WTC11 (cell line): ENCODE measurements at regions not wholly inside any gene's neighbourhood (a gene's known extent, or its start where the extent isn't known, plus 50 kb on each side); places are given as distances from the start of the nearest gene placed in this dataset.

Experiments
- ATAC-seq: fragments of 200-7000 bp; cut with Tn5 transposase; 2 replicates; pipeline ENCODE4 v1.10.0; 2021; ENCODE audit warnings: mild to moderate bottlenecking, moderate library complexity
- CTCF ChIA-PET: fragments of 300-600 bp; sonication (Branson Sonifier 250); formaldehyde crosslinking; loops from one replicate; lab custom pipeline; 2021; ENCODE audit warnings: antibody characterized with exemption; lab: Charles Lee
- POLR2A ChIA-PET: fragments of 350-600 bp; sonication (Branson Sonifier 250); formaldehyde crosslinking; loops from one replicate; lab custom pipeline; 2021; ENCODE audit warnings: antibody characterized with exemption; lab: Charles Lee
- DNase-seq: peaks from one replicate; pipeline ENCODE4 v3.0.0; 2021; ENCODE audit warnings: low spot score
- H3K27ac Mint-ChIP-seq: 2 replicates; pipeline ENCODE4 v1.8.0; 2021; ENCODE audit warnings: mixed read lengths
- H3K27me3 Mint-ChIP-seq: 2 replicates; pipeline ENCODE4 v1.8.0; 2021; ENCODE audit warnings: low read depth, mild to moderate bottlenecking, moderate library complexity, mixed read lengths
- H3K36me3 Mint-ChIP-seq: 2 replicates; pipeline ENCODE4 v1.8.0; 2021; ENCODE audit warnings: mixed read lengths
- H3K4me1 Mint-ChIP-seq: 2 replicates; pipeline ENCODE4 v1.8.0; 2022; ENCODE audit warnings: mixed read lengths
- H3K4me3 Mint-ChIP-seq: 2 replicates; pipeline ENCODE4 v1.8.0; 2021; ENCODE audit warnings: mild to moderate bottlenecking, moderate library complexity, mixed read lengths
- H3K9me3 Mint-ChIP-seq: 2 replicates; pipeline ENCODE4 v1.8.0; 2021; ENCODE audit warnings: mixed read lengths
- AFF4 ChIP-seq: sonication (generic); formaldehyde crosslinking; IDR thresholded peaks from 2 replicates; pipeline ENCODE4 v1.8.1; 2023; ENCODE audit warnings: mild to moderate bottlenecking, missing genetic modification reagents, borderline replicate concordance
- AR ChIP-seq: fragments of 250-450 bp; sonication (Bioruptor Pico); IDR thresholded peaks from 2 replicates; pipeline ENCODE4 v1.9.0; 2021; ENCODE audit warnings: mild to moderate bottlenecking
- ATF1 ChIP-seq: sonication (generic); formaldehyde crosslinking; IDR thresholded peaks from 2 replicates; pipeline ENCODE4 v1.8.1; 2023; ENCODE audit warnings: mild to moderate bottlenecking, moderate library complexity, missing genetic modification reagents
- E2F4 ChIP-seq: sonication (generic); formaldehyde crosslinking; IDR thresholded peaks from 2 replicates; pipeline ENCODE4 v1.8.1; 2022; ENCODE audit warnings: low read depth, mild to moderate bottlenecking, moderate library complexity, missing genetic modification reagents, borderline replicate concordance
- ETV6 ChIP-seq: sonication (generic); formaldehyde crosslinking; IDR thresholded peaks from 2 replicates; pipeline ENCODE4 v1.8.1; 2022; ENCODE audit warnings: mild to moderate bottlenecking, missing genetic modification reagents
- FOXP1 ChIP-seq: sonication (generic); formaldehyde crosslinking; IDR thresholded peaks from 2 replicates; pipeline ENCODE4 v1.8.0; 2022; ENCODE audit warnings: missing genetic modification reagents, mild to moderate bottlenecking, moderate library complexity, borderline replicate concordance
- FOXP4 ChIP-seq: sonication (generic); formaldehyde crosslinking; IDR thresholded peaks from 2 replicates; pipeline ENCODE4 v1.8.0; 2022; ENCODE audit warnings: mild to moderate bottlenecking, missing genetic modification reagents
- GTF2I ChIP-seq: fragments of 250-450 bp; sonication (Bioruptor Pico); conservative IDR thresholded peaks from 2 replicates; pipeline ENCODE4 v1.4.0; 2021; ENCODE audit warnings: mild to moderate bottlenecking
- HMGA2 ChIP-seq: fragments of 250-450 bp; sonication (Bioruptor Pico); IDR thresholded peaks from 2 replicates; pipeline ENCODE4 v1.4.0; 2021; ENCODE audit warnings: mild to moderate bottlenecking, moderate library complexity
- IRF1 ChIP-seq: sonication (generic); formaldehyde crosslinking; IDR thresholded peaks from 2 replicates; pipeline ENCODE4 v1.8.0; 2023; ENCODE audit warnings: missing genetic modification reagents
- IRF2 ChIP-seq: sonication (generic); formaldehyde crosslinking; IDR thresholded peaks from 2 replicates; pipeline ENCODE4 v1.8.0; 2022; ENCODE audit warnings: low read depth, missing genetic modification reagents, borderline replicate concordance
- JAZF1 ChIP-seq: fragments of 250-450 bp; sonication (Bioruptor Pico); IDR thresholded peaks from 2 replicates; pipeline ENCODE4 v1.9.0; 2021; ENCODE audit warnings: moderate library complexity, mild to moderate bottlenecking, inconsistent platforms
- KAT7 ChIP-seq: sonication (generic); formaldehyde crosslinking; IDR thresholded peaks from 2 replicates; pipeline ENCODE4 v1.8.1; 2023; ENCODE audit warnings: missing genetic modification reagents, mild to moderate bottlenecking, borderline replicate concordance
- MXD4 ChIP-seq: fragments of 250-450 bp; sonication (Bioruptor Pico); IDR thresholded peaks from 2 replicates; pipeline ENCODE4 v1.8.0; 2021; ENCODE audit warnings: mild to moderate bottlenecking, moderate library complexity, borderline replicate concordance
- NFE2L1 ChIP-seq: sonication (generic); formaldehyde crosslinking; IDR thresholded peaks from 2 replicates; pipeline ENCODE4 v1.8.1; 2023; ENCODE audit warnings: missing genetic modification reagents
- SMAD3 ChIP-seq: sonication (generic); formaldehyde crosslinking; IDR thresholded peaks from 2 replicates; pipeline ENCODE4 v1.8.0; 2022; ENCODE audit warnings: missing genetic modification reagents, mild to moderate bottlenecking, borderline replicate concordance
- TCF7 ChIP-seq: sonication (generic); formaldehyde crosslinking; IDR thresholded peaks from 2 replicates; pipeline ENCODE4 v1.8.0; 2022; ENCODE audit warnings: mild to moderate bottlenecking, low read depth, missing genetic modification reagents, moderate library complexity
- ZBTB21 ChIP-seq: sonication (generic); formaldehyde crosslinking; IDR thresholded peaks from 2 replicates; pipeline ENCODE4 v1.8.1; 2023; ENCODE audit warnings: mild to moderate bottlenecking, missing genetic modification reagents, borderline replicate concordance
- ZNF425 ChIP-seq: fragments of 250-450 bp; sonication (Bioruptor Pico); conservative IDR thresholded peaks from 2 replicates; pipeline ENCODE4 v1.9.0; 2021; ENCODE audit warnings: mild to moderate bottlenecking
- ZSCAN18 ChIP-seq: fragments of 250-450 bp; sonication (Bioruptor Pico); IDR thresholded peaks from 2 replicates; pipeline ENCODE4 v2.1.2; 2022; ENCODE audit warnings: mild to moderate bottlenecking, moderate library complexity

GRCh38 chr2:144082777-144083176 lies 437.1 kb downstream of the ZEB2 start (continued):
- no peak for TF ChIP-seq ZNF425 (CRISPR knock-in tag)

- no peaks in the 10 kb centered on the region for H3K36me3 Mint-ChIP-seq
- H3K4me1 Mint-ChIP-seq: peaks cover 9% of the 10 kb centered on the region; the same call in 1 of the 2 replicates
- H3K4me3 Mint-ChIP-seq: no peak overlapping the region
- no peak overlapping the region for H3K27ac Mint-ChIP-seq
- no peaks in the 10 kb centered on the region for H3K27me3 Mint-ChIP-seq
- CTCF ChIA-PET: no interaction called here
- ATAC-seq (no peak), DNase-seq (no peak)
- POLR2A ChIA-PET: no interaction called here
- TF ChIP-seq FOXP1 (CRISPR knock-in tag) (no peak), SMAD3 (no peak), E2F4 (no peak), TCF7 (CRISPR knock-in tag) (no peak), ETV6 (no peak), ATF1 (no peak), AFF4 (CRISPR knock-in tag) (no peak), MXD4 (CRISPR knock-in tag) (no peak), GTF2I (CRISPR knock-in tag) (no peak), AR (no peak), KAT7 (CRISPR knock-in tag) (no peak), JAZF1 (CRISPR knock-in tag) (no peak), HMGA2 (CRISPR knock-in tag) (no peak), FOXP4 (no peak), IRF2 (CRISPR knock-in tag) (no peak), NFE2L1 (CRISPR knock-in tag) (no peak), ZSCAN18 (no peak), IRF1 (CRISPR knock-in tag) (no peak), ZBTB21 (CRISPR knock-in tag) (no peak)
- no peaks in the 10 kb centered on the region for H3K9me3 Mint-ChIP-seq
Observed at GRCh38 chr2:144082327-144082726, 437.6 kb downstream of the ZEB2 start.
